22Rv1 (cell line): ENCODE measurements at regions not wholly inside any gene's neighbourhood (a gene's known extent, or its start where the extent isn't known, plus 50 kb on each side); places are given as distances from the start of the nearest gene placed in this dataset.

ENCODE experiments used
- ZFX ChIP-seq: fragments of 450-650 bp; IDR thresholded peaks from 2 replicates; pipeline ENCODE4 v1.6.1; 2017; ENCODE audit warnings: antibody characterized with exemption, borderline replicate concordance
- TF ChIP-seq, protein P1 (sequence below): fragments of 450-650 bp; IDR thresholded peaks from 2 replicates; pipeline ENCODE4 v1.5.1; 2017; ENCODE audit warnings: mild to moderate bottlenecking

GRCh38 chr7:131999193-131999592 is 442.8 kb upstream of the PODXL start:
- TF ChIP-seq, protein P1, sequence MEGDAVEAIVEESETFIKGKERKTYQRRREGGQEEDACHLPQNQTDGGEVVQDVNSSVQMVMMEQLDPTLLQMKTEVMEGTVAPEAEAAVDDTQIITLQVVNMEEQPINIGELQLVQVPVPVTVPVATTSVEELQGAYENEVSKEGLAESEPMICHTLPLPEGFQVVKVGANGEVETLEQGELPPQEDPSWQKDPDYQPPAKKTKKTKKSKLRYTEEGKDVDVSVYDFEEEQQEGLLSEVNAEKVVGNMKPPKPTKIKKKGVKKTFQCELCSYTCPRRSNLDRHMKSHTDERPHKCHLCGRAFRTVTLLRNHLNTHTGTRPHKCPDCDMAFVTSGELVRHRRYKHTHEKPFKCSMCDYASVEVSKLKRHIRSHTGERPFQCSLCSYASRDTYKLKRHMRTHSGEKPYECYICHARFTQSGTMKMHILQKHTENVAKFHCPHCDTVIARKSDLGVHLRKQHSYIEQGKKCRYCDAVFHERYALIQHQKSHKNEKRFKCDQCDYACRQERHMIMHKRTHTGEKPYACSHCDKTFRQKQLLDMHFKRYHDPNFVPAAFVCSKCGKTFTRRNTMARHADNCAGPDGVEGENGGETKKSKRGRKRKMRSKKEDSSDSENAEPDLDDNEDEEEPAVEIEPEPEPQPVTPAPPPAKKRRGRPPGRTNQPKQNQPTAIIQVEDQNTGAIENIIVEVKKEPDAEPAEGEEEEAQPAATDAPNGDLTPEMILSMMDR: no peak
- no peak for TF ChIP-seq ZFX
